H1 (cell line): ENCODE measurements at regions not wholly inside any gene's neighbourhood (a gene's known extent, or its start where the extent isn't known, plus 50 kb on each side); places are given as distances from the start of the nearest gene placed in this dataset.

Experiments
- CTCF ChIA-PET: fragments of 300-600 bp; sonication (Branson Sonifier 250); formaldehyde crosslinking; loops from one replicate; lab custom pipeline; 2021; ENCODE audit not compliant: partially characterized antibody; lab: Charles Lee
- POLR2A ChIA-PET: fragments of 300-600 bp; sonication (Branson Sonifier 250); formaldehyde crosslinking; loops from one replicate; lab custom pipeline; 2021; ENCODE audit warnings: inconsistent platforms; ENCODE audit not compliant: partially characterized antibody; lab: Charles Lee
- DNase-seq, 2 experiments: peaks; one replicate each; pipeline versions ENCODE4 v3.0.0 to v3.0.0-alpha.2; 2010 to 2022; ENCODE audit warnings: low spot score in 2 of 2, low read depth in 1 of 2, mixed read lengths in 1 of 2
- FAIRE-seq: peaks from 2 replicates; lab custom pipeline; 2011; peaks lifted over from hg19 to GRCh38; lab: Jason Lieb, UNC
- H2AFZ ChIP-seq: 2 replicates; pipeline ENCODE4 v1.8.1; 2012; ENCODE audit warnings: low read length, inconsistent platforms
- H2AK5ac ChIP-seq: 2 replicates; pipeline ENCODE4 v1.6.1; 2013; ENCODE audit warnings: low read depth, low read length
- H2BK120ac ChIP-seq: replicated peaks from 2 replicates; pipeline ENCODE3; 2013; ENCODE audit warnings: low read depth, low read length, inconsistent platforms
- H2BK12ac ChIP-seq: 2 replicates; pipeline ENCODE4 v1.6.1; 2013; ENCODE audit warnings: low read depth, low read length
- H2BK15ac ChIP-seq: 2 replicates; pipeline ENCODE4 v1.6.1; 2013; ENCODE audit warnings: low read length
- H2BK20ac ChIP-seq: 2 replicates; pipeline ENCODE4 v1.6.1; 2013; ENCODE audit warnings: low read length
- H2BK5ac ChIP-seq: 2 replicates; pipeline ENCODE4 v1.6.1; 2013; ENCODE audit warnings: low read depth, low read length
- H3K14ac ChIP-seq: 2 replicates; pipeline ENCODE4 v1.6.1; 2013; ENCODE audit warnings: inconsistent platforms; ENCODE audit not compliant: insufficient read length
- H3K18ac ChIP-seq: 2 replicates; pipeline ENCODE4 v1.6.1; 2013; ENCODE audit warnings: low read length; ENCODE audit errors: extremely low read depth
- H3K23ac ChIP-seq: 2 replicates; pipeline ENCODE4 v1.6.1; 2013; ENCODE audit warnings: inconsistent platforms; ENCODE audit not compliant: insufficient read length
- H3K23me2 ChIP-seq: 2 replicates; pipeline ENCODE4 v1.6.1; 2013; ENCODE audit warnings: low read depth, low read length
- H3K27ac ChIP-seq: 2 replicates; pipeline ENCODE4 v1.6.1; 2011; ENCODE audit warnings: low read depth, low read length, inconsistent platforms
- H3K27me3 ChIP-seq, 4 experiments: replicated peaks in 1 of 4; 1 replicate in 1 of 4; 2 replicates in 3 of 4; pipeline versions ENCODE4 v1.6.1 to v1.8.1; 2011 to 2013; ENCODE audit warnings: low read length in 3 of 4, mild to moderate bottlenecking in 3 of 4, inconsistent platforms in 2 of 4, mixed read lengths in 2 of 4, moderate library complexity in 1 of 4; ENCODE audit not compliant: control insufficient read depth in 3 of 4, insufficient read depth in 3 of 4; ENCODE audit errors: extremely low read depth in 1 of 4
- H3K36me3 ChIP-seq, 4 experiments: 2 replicates each; pipeline versions ENCODE4 v1.6.1 to v1.8.1; 2011 to 2013; ENCODE audit warnings: mild to moderate bottlenecking in 4 of 4, low read length in 3 of 4, moderate library complexity in 2 of 4, control low read depth in 1 of 4, inconsistent platforms in 1 of 4; ENCODE audit not compliant: insufficient read depth in 4 of 4, control insufficient read depth in 2 of 4
- H3K4ac ChIP-seq: replicated peaks from 2 replicates; pipeline ENCODE3; 2013; ENCODE audit warnings: low read length, low read depth, mixed read lengths, inconsistent platforms; ENCODE audit not compliant: insufficient read length
- H3K4me1 ChIP-seq, 4 experiments: replicated peaks in 1 of 4; 1 replicate in 1 of 4; 2 replicates in 3 of 4; pipeline versions ENCODE4 v1.6.1 to v1.8.1; 2011 to 2013; ENCODE audit warnings: low read length in 3 of 4, inconsistent platforms in 2 of 4, mixed read lengths in 1 of 4; ENCODE audit not compliant: insufficient read depth in 4 of 4, control insufficient read depth in 3 of 4
- H3K4me2 ChIP-seq, 2 experiments: 2 replicates each; pipeline versions ENCODE4 v1.6.1 to v1.8.1; 2011 to 2013; ENCODE audit warnings: low read depth in 2 of 2, low read length in 2 of 2, control low read depth in 1 of 2, inconsistent platforms in 1 of 2, mild to moderate bottlenecking in 1 of 2; ENCODE audit not compliant: insufficient read depth in 1 of 2
- H3K4me3 ChIP-seq, 4 experiments: fragments of 200-600, 300-600 bp in 1 of 4; sonication (generic), shearing (Covaris generic), sonication (Bioruptor Twin) in 1 of 4; 2 replicates each; pipeline versions ENCODE4 v1.5.1 to v1.8.1; 2011 to 2016; ENCODE audit warnings: low read length in 4 of 4, low read depth in 3 of 4, control low read depth in 2 of 4, inconsistent platforms in 2 of 4, mild to moderate bottlenecking in 2 of 4, mixed read lengths in 1 of 4, moderate library complexity in 1 of 4; ENCODE audit not compliant: insufficient read depth in 2 of 4; ENCODE audit errors: extremely low read depth in 1 of 4
- H3K56ac ChIP-seq: replicated peaks from 2 replicates; pipeline ENCODE3; 2013; ENCODE audit warnings: low read depth, mild to moderate bottlenecking, mixed read lengths, low read length, inconsistent platforms; ENCODE audit not compliant: insufficient read length
- H3K79me1 ChIP-seq: 2 replicates; pipeline ENCODE4 v1.6.1; 2013; ENCODE audit warnings: low read depth, low read length, control low read depth
- H3K79me2 ChIP-seq, 2 experiments: 2 replicates each; pipeline versions ENCODE4 v1.6.1 to v1.8.1; 2012 to 2013; ENCODE audit warnings: low read length in 2 of 2, mild to moderate bottlenecking in 2 of 2, inconsistent platforms in 1 of 2; ENCODE audit not compliant: insufficient read depth in 2 of 2, control insufficient read depth in 1 of 2
- H3K9ac ChIP-seq, 4 experiments: replicated peaks in 1 of 4; 1 replicate in 1 of 4; 2 replicates in 3 of 4; pipeline versions ENCODE4 v1.6.1 to v1.8.1; 2011 to 2013; ENCODE audit warnings: low read depth in 3 of 4, low read length in 3 of 4, control low read depth in 2 of 4, mild to moderate bottlenecking in 2 of 4, moderate library complexity in 2 of 4, inconsistent platforms in 1 of 4; ENCODE audit errors: extremely low read depth in 1 of 4
- H3K9me3 ChIP-seq, 2 experiments: 2 replicates each; pipeline versions ENCODE4 v1.6.1 to v1.8.1; 2012 to 2013; ENCODE audit warnings: mild to moderate bottlenecking in 2 of 2, moderate library complexity in 2 of 2, control low read depth in 1 of 2, inconsistent platforms in 1 of 2, low read depth in 1 of 2, low read length in 1 of 2, mixed read lengths in 1 of 2; ENCODE audit not compliant: insufficient read depth in 2 of 2
- H4K20me1 ChIP-seq, 2 experiments: replicated peaks in 1 of 2; 2 replicates each; pipeline versions ENCODE3 to v1.8.1; 2011 to 2013; ENCODE audit warnings: inconsistent platforms in 2 of 2, low read length in 2 of 2, mild to moderate bottlenecking in 1 of 2; ENCODE audit not compliant: insufficient read depth in 2 of 2, control insufficient read depth in 1 of 2
- H4K5ac ChIP-seq: 2 replicates; pipeline ENCODE4 v1.6.1; 2013; ENCODE audit warnings: low read length, low read depth, mixed read lengths, inconsistent platforms; ENCODE audit not compliant: insufficient read length
- H4K8ac ChIP-seq: 2 replicates; pipeline ENCODE4 v1.8.0; 2013; ENCODE audit warnings: mild to moderate bottlenecking, moderate library complexity, low read length, inconsistent platforms; ENCODE audit not compliant: insufficient read depth; ENCODE audit errors: extremely low read depth
- H4K91ac ChIP-seq: replicated peaks from 2 replicates; pipeline ENCODE3; 2013; ENCODE audit warnings: low read length, mixed read lengths, inconsistent platforms; ENCODE audit not compliant: insufficient read length
- HDAC2 ChIP-seq, 2 experiments: fragments of 300-600 bp in 1 of 2; sonication (generic) in 1 of 2; IDR thresholded peaks; 2 replicates each; pipeline ENCODE4 v1.6.1; 2011 to 2012; ENCODE audit warnings: low read depth in 2 of 2, low read length in 2 of 2, mild to moderate bottlenecking in 2 of 2, moderate library complexity in 2 of 2, borderline replicate concordance in 1 of 2, inconsistent platforms in 1 of 2
- JUND ChIP-seq: IDR thresholded peaks from 2 replicates; pipeline ENCODE4 v1.6.1; 2011; ENCODE audit warnings: mild to moderate bottlenecking, improper control_type of control experiment, low read length
- KDM5A ChIP-seq: fragments of 200-600 bp; IDR thresholded peaks from 2 replicates; pipeline ENCODE4 v1.7.1; 2012; ENCODE audit warnings: mild to moderate bottlenecking, low read length, inconsistent platforms, mixed read lengths
- PHF8 ChIP-seq: fragments of 200-600 bp; sonication (generic); conservative IDR thresholded peaks from 2 replicates; pipeline ENCODE4 v1.7.1; 2012; ENCODE audit warnings: low read depth, mild to moderate bottlenecking, inconsistent platforms, low read length, moderate library complexity
- RAD21 ChIP-seq, 2 experiments: IDR thresholded peaks in 1 of 2; conservative IDR thresholded peaks in 1 of 2; 2 replicates each; pipeline ENCODE4 v1.6.1; 2011; ENCODE audit warnings: low read depth in 2 of 2, low read length in 2 of 2, improper control_type of control experiment in 1 of 2, inconsistent platforms in 1 of 2, mild to moderate bottlenecking in 1 of 2, moderate library complexity in 1 of 2
- RBBP5 ChIP-seq: IDR thresholded peaks from 2 replicates; pipeline ENCODE4 v1.7.1; 2012; ENCODE audit warnings: low read depth, mild to moderate bottlenecking, inconsistent platforms, low read length, moderate library complexity, borderline replicate concordance
- RNF2 ChIP-seq: fragments of 200-900, 300-1000 bp; sonication (generic); IDR thresholded peaks from 2 replicates; pipeline ENCODE4 v1.7.1; 2016; ENCODE audit warnings: borderline replicate concordance, low read depth, mild to moderate bottlenecking, antibody characterized with exemption, low read length; ENCODE audit not compliant: poor library complexity, severe bottlenecking; ENCODE audit errors: missing control alignments
- RXRA ChIP-seq: IDR thresholded peaks from 2 replicates; pipeline ENCODE4 v1.6.1; 2011; ENCODE audit warnings: low read depth, mild to moderate bottlenecking, low read length, moderate library complexity; ENCODE audit not compliant: insufficient read depth
- SIX5 ChIP-seq: IDR thresholded peaks from 2 replicates; pipeline ENCODE4 v1.6.1; 2011; ENCODE audit warnings: mild to moderate bottlenecking, low read depth, low read length
- SRF ChIP-seq: IDR thresholded peaks from 2 replicates; pipeline ENCODE4 v1.6.1; 2011; ENCODE audit warnings: mild to moderate bottlenecking, low read depth, low read length, moderate library complexity
- TCF12 ChIP-seq: IDR thresholded peaks from 2 replicates; pipeline ENCODE4 v1.6.1; 2011; ENCODE audit warnings: low read depth, mild to moderate bottlenecking, low read length
- TEAD4 ChIP-seq: IDR thresholded peaks from 2 replicates; pipeline ENCODE4 v1.6.1; 2012; ENCODE audit warnings: low read depth, low read length, inconsistent platforms, mixed read lengths
- WGBS, 2 experiments: shearing (Covaris generic) in 1 of 2; methylation state at CpG; one replicate each; pipeline versions ENCODE4 v1.1.6 to v1.1.7; 2013 to 2015; ENCODE audit warnings: low lambda C conversion rate in 2 of 2, mixed read lengths in 2 of 2, inconsistent platforms in 1 of 2, low coverage in 1 of 2, missing lambda C conversion rate in 1 of 2; ENCODE audit not compliant: insufficient replicate concordance in 2 of 2, insufficient coverage in 1 of 2, insufficient read length in 1 of 2; ENCODE audit errors: extremely low coverage in 1 of 2, missing lambda C conversion rate in 1 of 2; 5-methylcytosine and 5-hydroxymethylcytosine counted together
- TF ChIP-seq, protein P1 (sequence below): IDR thresholded peaks from 2 replicates; pipeline ENCODE4 v1.6.1; 2011; ENCODE audit warnings: low read length, improper control_type of control experiment

DNA sequence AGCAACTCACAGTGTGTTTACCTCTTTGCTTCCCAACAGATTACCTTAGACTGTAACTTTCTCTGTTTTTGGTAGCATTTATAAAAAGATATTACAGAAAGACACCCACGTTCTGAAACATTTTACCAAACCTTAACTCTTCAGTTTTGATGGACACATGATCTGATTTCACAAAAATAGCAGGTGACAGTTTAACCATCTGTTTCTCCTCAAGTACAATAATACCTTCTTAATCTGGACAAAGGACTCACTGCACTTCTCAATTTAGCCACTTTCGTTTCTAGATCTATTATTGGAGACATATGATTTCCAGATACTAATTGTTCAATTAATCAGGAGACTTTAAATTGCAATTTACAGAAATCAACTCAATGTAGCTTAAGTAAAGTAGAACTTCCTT lies 703.8 kb upstream of the KIF2B start:
- Histone ChIP-seq H3K14ac (no peak overlapping the region), H2BK120ac (no peak overlapping the region), H4K5ac (no peak overlapping the region), H2AK5ac (no peak overlapping the region), H4K20me1 (no peaks in the 10 kb centered on the region), H3K4me2 (no peak overlapping the region), H2BK12ac (no peak overlapping the region), H3K4me1 (no peaks in the 10 kb centered on the region), H3K23ac (no peak overlapping the region), H2BK20ac (no peak overlapping the region), H2AFZ (no peak overlapping the region), H3K36me3 (no peaks in the 10 kb centered on the region), H4K8ac (no peak overlapping the region), H4K91ac (no peak overlapping the region), H3K27me3 (no peaks in the 10 kb centered on the region), H2BK5ac (no peak overlapping the region), H3K56ac (no peak overlapping the region), H3K9ac (no peak overlapping the region), H3K79me1 (no peaks in the 10 kb centered on the region), H3K27ac (no peak overlapping the region), H3K23me2 (no peaks in the 10 kb centered on the region), H3K4me3 (no peak overlapping the region), H3K18ac (no peak overlapping the region), H3K9me3 (peaks cover 7 to 12% of the 10 kb centered on the region in 2 experiments; a peak in 2 of 4 replicates), H2BK15ac (no peak overlapping the region), H3K79me2 (no peaks in the 10 kb centered on the region), H3K4ac (no peak overlapping the region)
- DNase-seq (no peak), FAIRE-seq (no peak)
- POLR2A ChIA-PET, result no interaction called here
- WGBS, 2 experiments, result 93% methylated on average over 2 of the region's 2 CpGs; no CpG with 5 or more reads in 1 of the 2 experiments
- CTCF ChIA-PET, result no interaction called here
- TF ChIP-seq RBBP5 (no peak), TCF12 (no peak), RXRA (no peak), JUND (no peak), RAD21 (IDR thresholded peaks at IDR 0.05 in 1 of 2, conservative IDR thresholded peaks at IDR 0.05 in 1 of 2; ENCODE audit: low read depth in 2 of 2, low read length in 2 of 2) (no peak), HDAC2 (IDR thresholded peaks at IDR 0.05; ENCODE audit: borderline replicate concordance in 1 of 2, low read depth in 2 of 2, low read length in 2 of 2) (no peak), SRF (no peak), TEAD4 (no peak), KDM5A (no peak), SIX5 (no peak), PHF8 (no peak), RNF2 (no peak)
- TF ChIP-seq, protein P1, sequence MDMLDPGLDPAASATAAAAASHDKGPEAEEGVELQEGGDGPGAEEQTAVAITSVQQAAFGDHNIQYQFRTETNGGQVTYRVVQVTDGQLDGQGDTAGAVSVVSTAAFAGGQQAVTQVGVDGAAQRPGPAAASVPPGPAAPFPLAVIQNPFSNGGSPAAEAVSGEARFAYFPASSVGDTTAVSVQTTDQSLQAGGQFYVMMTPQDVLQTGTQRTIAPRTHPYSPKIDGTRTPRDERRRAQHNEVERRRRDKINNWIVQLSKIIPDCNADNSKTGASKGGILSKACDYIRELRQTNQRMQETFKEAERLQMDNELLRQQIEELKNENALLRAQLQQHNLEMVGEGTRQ, result no peak
